Endothelial cell of umbilical vein (primary cell): ENCODE measurements at regions not wholly inside any gene's neighbourhood (a gene's known extent, or its start where the extent isn't known, plus 50 kb on each side); places are given as distances from the start of the nearest gene placed in this dataset.

ENCODE experiments used
- BruUV-seq: library from RNA; stranded (reverse); fragments of 400-500 nt; replicated peaks from 2 replicates; lab custom pipeline; 2021; lab: Mats Ljungman, UMichigan
- CTCF ChIA-PET: fragments of 300-600, 350-600 bp; sonication (Branson Sonifier 250); formaldehyde crosslinking; loops from one replicate; lab custom pipeline; 2021; ENCODE audit warnings: antibody characterized with exemption, inconsistent platforms; lab: Charles Lee
- POLR2A ChIA-PET: fragments of 300-600, 350-600 bp; sonication (Branson Sonifier 250); formaldehyde crosslinking; loops from one replicate; lab custom pipeline; 2021; ENCODE audit warnings: antibody characterized with exemption, inconsistent platforms; lab: Charles Lee
- DNase-seq: peaks from one replicate; pipeline ENCODE4 v3.0.0-alpha.2; 2011; ENCODE audit warnings: low read depth, low spot score
- FAIRE-seq: peaks from 2 replicates; lab custom pipeline; 2011; peaks lifted over from hg19 to GRCh38; lab: Jason Lieb, UNC
- H2AFZ ChIP-seq: 2 replicates; pipeline ENCODE4 v1.6.0; 2012; ENCODE audit warnings: low read depth, low read length, control low read depth, inconsistent platforms
- H3K27ac ChIP-seq: 2 replicates; pipeline ENCODE4 v1.5.1; 2011; ENCODE audit warnings: low read depth, mild to moderate bottlenecking, control low read depth, low read length, moderate library complexity; ENCODE audit not compliant: insufficient read depth
- H3K27me3 ChIP-seq, 2 experiments: 2 replicates each; pipeline versions ENCODE4 v1.6.0 to v1.6.1; 2011; ENCODE audit warnings: low read length in 2 of 2, mixed read lengths in 1 of 2; ENCODE audit not compliant: control insufficient read depth in 2 of 2, insufficient read depth in 2 of 2
- H3K36me3 ChIP-seq, 2 experiments: 2 replicates in 1 of 2; 3 replicates in 1 of 2; pipeline ENCODE4 v1.5.1; 2011; ENCODE audit warnings: low read length in 2 of 2, mild to moderate bottlenecking in 1 of 2, moderate library complexity in 1 of 2; ENCODE audit not compliant: control insufficient read depth in 2 of 2, insufficient read depth in 2 of 2; ENCODE audit errors: extremely low read depth in 1 of 2
- H3K4me1 ChIP-seq: 3 replicates; pipeline ENCODE4 v1.5.1; 2011; ENCODE audit warnings: mild to moderate bottlenecking, low read length; ENCODE audit not compliant: control insufficient read depth, insufficient read depth; ENCODE audit errors: extremely low read depth
- H3K4me2 ChIP-seq: 2 replicates; pipeline ENCODE4 v1.6.1; 2011; ENCODE audit warnings: low read length, control low read depth, mixed read lengths; ENCODE audit not compliant: insufficient read depth
- H3K4me3 ChIP-seq, 3 experiments: fragments of 200-600 bp in 1 of 3; sonication (generic), shearing (Covaris generic) in 1 of 3; replicated peaks in 1 of 3; 2 replicates each; pipeline ENCODE4 v1.5.1; 2011 to 2016; ENCODE audit warnings: control low read depth in 3 of 3, low read length in 3 of 3, mild to moderate bottlenecking in 2 of 3, inconsistent platforms in 1 of 3, low read depth in 1 of 3, moderate library complexity in 1 of 3; ENCODE audit not compliant: insufficient read depth in 1 of 3
- H3K79me2 ChIP-seq: 2 replicates; pipeline ENCODE4 v1.6.0; 2012; ENCODE audit warnings: low read length, inconsistent platforms; ENCODE audit not compliant: control insufficient read depth, insufficient read depth
- H3K9ac ChIP-seq: replicated peaks from 2 replicates; pipeline ENCODE3; 2011; ENCODE audit warnings: low read length, control low read depth; ENCODE audit not compliant: insufficient read depth; ENCODE audit errors: extremely low read depth
- H3K9me1 ChIP-seq: replicated peaks from 3 replicates; pipeline ENCODE4 v1.6.0; 2011; ENCODE audit warnings: mild to moderate bottlenecking, low read length; ENCODE audit not compliant: control insufficient read depth, insufficient read depth; ENCODE audit errors: extremely low read depth
- H3K9me3 ChIP-seq: replicated peaks from 2 replicates; pipeline ENCODE4 v1.5.1; 2012; ENCODE audit warnings: low read length, inconsistent platforms; ENCODE audit not compliant: control insufficient read depth, insufficient read depth
- H4K20me1 ChIP-seq: replicated peaks from 2 replicates; pipeline ENCODE3; 2011; ENCODE audit warnings: mild to moderate bottlenecking, low read length; ENCODE audit not compliant: control insufficient read depth, insufficient read depth; ENCODE audit errors: extremely low read depth
- EZH2 ChIP-seq: IDR thresholded peaks from 2 replicates; pipeline ENCODE4 v1.6.1; 2012; ENCODE audit warnings: borderline replicate concordance, low read depth, mild to moderate bottlenecking, moderate library complexity, low read length, inconsistent platforms; ENCODE audit not compliant: severe bottlenecking
- FOS ChIP-seq: IDR thresholded peaks from 2 replicates; pipeline ENCODE4 v1.6.1; 2011; ENCODE audit warnings: mild to moderate bottlenecking, low read length, moderate library complexity, borderline replicate concordance; ENCODE audit not compliant: insufficient read depth
- GATA2 ChIP-seq: IDR thresholded peaks from 2 replicates; pipeline ENCODE4 v1.7.0; 2011; ENCODE audit warnings: low read depth, mild to moderate bottlenecking, moderate library complexity, mixed read lengths, low read length; ENCODE audit not compliant: insufficient read length, insufficient read depth
- JUN ChIP-seq: IDR thresholded peaks from 2 replicates; pipeline ENCODE4 v1.6.1; 2011; ENCODE audit warnings: borderline replicate concordance, low read depth; ENCODE audit not compliant: insufficient read length, insufficient read depth
- MYC ChIP-seq: IDR thresholded peaks from one replicate; pipeline ENCODE4 v1.6.1; 2011; ENCODE audit warnings: mild to moderate bottlenecking, low read depth, low read length
- POLR2A ChIP-seq: IDR thresholded peaks from 2 replicates; pipeline ENCODE4 v1.6.1; 2012; ENCODE audit warnings: low read depth, mild to moderate bottlenecking, control low read depth, low read length
- POLR2AphosphoS5 ChIP-seq: IDR thresholded peaks from 2 replicates; pipeline ENCODE4 v1.6.1; 2012; ENCODE audit warnings: low read depth, mild to moderate bottlenecking, control low read depth, low read length, moderate library complexity; ENCODE audit not compliant: insufficient read depth
- dilution Hi-C: fragments of 300-500 bp; cut with MboI; formaldehyde crosslinking; loops from one replicate; pipeline ENCODE4 v1.15.0; 2019; ENCODE audit warnings: low sequenced_read_pairs; ENCODE audit not compliant: extremely low pct_ligation_motif_present
- intact Hi-C: fragments of 100-400 bp; cut with micrococcal nuclease; formaldehyde crosslinking; loops from one replicate; pipeline ENCODE4 v1.10.0; 2022
- TF ChIP-seq, protein P1 (sequence below), 2 donors: IDR thresholded peaks; 1 replicate in 1 of 2; 2 replicates in 1 of 2; pipeline ENCODE4 v1.5.1; 2011; ENCODE audit warnings: low read length in 2 of 2, mild to moderate bottlenecking in 2 of 2, moderate library complexity in 2 of 2, control low read depth in 1 of 2, inconsistent platforms in 1 of 2, low read depth in 1 of 2; ENCODE audit not compliant: insufficient read depth in 1 of 2; ENCODE audit errors: extremely low read depth in 1 of 2
- TF ChIP-seq, protein P2 (sequence below): IDR thresholded peaks from 2 replicates; pipeline ENCODE4 v1.6.1; 2011; ENCODE audit not compliant: insufficient read depth, insufficient read length

GRCh38 chr3:191743283-191743682, 282.3 kb downstream of the PYDC2 start:
- no peak for FAIRE-seq
- no peak for TF ChIP-seq POLR2AphosphoS5
- TF ChIP-seq, protein P1, sequence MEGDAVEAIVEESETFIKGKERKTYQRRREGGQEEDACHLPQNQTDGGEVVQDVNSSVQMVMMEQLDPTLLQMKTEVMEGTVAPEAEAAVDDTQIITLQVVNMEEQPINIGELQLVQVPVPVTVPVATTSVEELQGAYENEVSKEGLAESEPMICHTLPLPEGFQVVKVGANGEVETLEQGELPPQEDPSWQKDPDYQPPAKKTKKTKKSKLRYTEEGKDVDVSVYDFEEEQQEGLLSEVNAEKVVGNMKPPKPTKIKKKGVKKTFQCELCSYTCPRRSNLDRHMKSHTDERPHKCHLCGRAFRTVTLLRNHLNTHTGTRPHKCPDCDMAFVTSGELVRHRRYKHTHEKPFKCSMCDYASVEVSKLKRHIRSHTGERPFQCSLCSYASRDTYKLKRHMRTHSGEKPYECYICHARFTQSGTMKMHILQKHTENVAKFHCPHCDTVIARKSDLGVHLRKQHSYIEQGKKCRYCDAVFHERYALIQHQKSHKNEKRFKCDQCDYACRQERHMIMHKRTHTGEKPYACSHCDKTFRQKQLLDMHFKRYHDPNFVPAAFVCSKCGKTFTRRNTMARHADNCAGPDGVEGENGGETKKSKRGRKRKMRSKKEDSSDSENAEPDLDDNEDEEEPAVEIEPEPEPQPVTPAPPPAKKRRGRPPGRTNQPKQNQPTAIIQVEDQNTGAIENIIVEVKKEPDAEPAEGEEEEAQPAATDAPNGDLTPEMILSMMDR (IDR thresholded peaks at IDR 0.05; ENCODE audit: extremely low read depth in 1 of 2, insufficient read depth in 1 of 2, low read depth in 1 of 2, low read length in 2 of 2), result no peak
- TF ChIP-seq JUN, result no peak
- TF ChIP-seq, protein P2, sequence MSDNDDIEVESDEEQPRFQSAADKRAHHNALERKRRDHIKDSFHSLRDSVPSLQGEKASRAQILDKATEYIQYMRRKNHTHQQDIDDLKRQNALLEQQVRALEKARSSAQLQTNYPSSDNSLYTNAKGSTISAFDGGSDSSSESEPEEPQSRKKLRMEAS, result no peak
- no peak for TF ChIP-seq MYC
- no peak for TF ChIP-seq GATA2
- no peak for TF ChIP-seq FOS
- TF ChIP-seq EZH2, result no peak
- TF ChIP-seq POLR2A, result no peak
- intact Hi-C loops (no loop called here), dilution Hi-C loops (no loop called here)
- DNase-seq, result no peak
- Histone ChIP-seq H3K9me3 (no peaks in the 10 kb centered on the region), H3K4me1 (no peaks in the 10 kb centered on the region), H3K79me2 (no peaks in the 10 kb centered on the region), H3K9ac (no peak overlapping the region), H2AFZ (no peak overlapping the region), H3K9me1 (no peaks in the 10 kb centered on the region), H4K20me1 (no peaks in the 10 kb centered on the region), H3K4me3 (no peak overlapping the region), H3K36me3 (no peaks in the 10 kb centered on the region), H3K4me2 (no peak overlapping the region), H3K27me3 (no peaks in the 10 kb centered on the region), H3K27ac (no peak overlapping the region)
- ChIA-PET POLR2A (no interaction called here), CTCF (no interaction called here)
- no TSS peak for BruUV-seq
